ENCODE measurements at regions not wholly inside any gene's neighbourhood (a gene's known extent, or its start where the extent isn't known, plus 50 kb on each side); places are given as distances from the start of the nearest gene placed in this dataset.

DNA sequence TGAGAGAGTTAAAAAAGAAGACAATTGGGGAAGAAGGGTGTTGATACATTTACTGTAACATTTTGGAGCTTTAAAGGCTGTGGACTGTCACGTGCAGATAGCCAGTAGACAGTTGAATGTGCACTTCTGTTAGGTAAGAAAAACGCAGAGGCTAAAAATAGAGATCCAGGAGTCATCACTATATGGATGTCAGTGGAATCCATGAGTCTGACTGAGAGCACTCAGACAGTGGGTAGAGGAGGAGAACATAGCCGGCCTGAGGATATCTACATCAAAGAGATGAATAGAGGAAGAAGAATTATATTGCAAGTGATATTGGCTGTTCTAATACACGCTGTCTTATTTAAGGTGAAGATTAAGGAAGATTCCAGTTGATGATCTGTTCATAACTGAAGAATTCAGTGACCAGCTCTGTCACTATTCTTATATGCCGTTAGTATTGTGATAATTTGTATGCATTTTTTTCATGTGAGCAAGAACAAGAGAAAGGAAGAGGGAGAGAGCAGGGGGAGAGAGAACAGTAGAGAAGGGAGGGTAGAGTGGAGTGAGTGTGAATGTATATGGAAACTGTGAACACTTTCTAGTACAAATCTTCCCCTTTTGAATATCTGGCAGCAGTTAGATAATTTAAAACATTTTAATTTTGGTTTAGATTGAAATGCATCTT, 344.8 kb downstream of the CHRM3 start:
- TF ChIP-seq, protein P1, sequence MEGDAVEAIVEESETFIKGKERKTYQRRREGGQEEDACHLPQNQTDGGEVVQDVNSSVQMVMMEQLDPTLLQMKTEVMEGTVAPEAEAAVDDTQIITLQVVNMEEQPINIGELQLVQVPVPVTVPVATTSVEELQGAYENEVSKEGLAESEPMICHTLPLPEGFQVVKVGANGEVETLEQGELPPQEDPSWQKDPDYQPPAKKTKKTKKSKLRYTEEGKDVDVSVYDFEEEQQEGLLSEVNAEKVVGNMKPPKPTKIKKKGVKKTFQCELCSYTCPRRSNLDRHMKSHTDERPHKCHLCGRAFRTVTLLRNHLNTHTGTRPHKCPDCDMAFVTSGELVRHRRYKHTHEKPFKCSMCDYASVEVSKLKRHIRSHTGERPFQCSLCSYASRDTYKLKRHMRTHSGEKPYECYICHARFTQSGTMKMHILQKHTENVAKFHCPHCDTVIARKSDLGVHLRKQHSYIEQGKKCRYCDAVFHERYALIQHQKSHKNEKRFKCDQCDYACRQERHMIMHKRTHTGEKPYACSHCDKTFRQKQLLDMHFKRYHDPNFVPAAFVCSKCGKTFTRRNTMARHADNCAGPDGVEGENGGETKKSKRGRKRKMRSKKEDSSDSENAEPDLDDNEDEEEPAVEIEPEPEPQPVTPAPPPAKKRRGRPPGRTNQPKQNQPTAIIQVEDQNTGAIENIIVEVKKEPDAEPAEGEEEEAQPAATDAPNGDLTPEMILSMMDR (optimal IDR thresholded peaks at IDR 0.05 in 1 of 3, IDR thresholded peaks at IDR 0.05 in 1 of 3, conservative IDR thresholded peaks at IDR 0.05 in 1 of 3; ENCODE audit: extremely low read depth in 1 of 3, insufficient read depth in 2 of 3, low read length in 3 of 3), result no peak
- no peak for TF ChIP-seq EZH2 (IDR thresholded peaks at IDR 0.05; ENCODE audit: low read length)

All from keratinocyte (primary cell).